ENCODE measurements at regions not wholly inside any gene's neighbourhood (a gene's known extent, or its start where the extent isn't known, plus 50 kb on each side); places are given as distances from the start of the nearest gene placed in this dataset.
A peak's percentile ranks its signal among the peaks of the same experiment; 100 is the strongest.
"Not testable (repeated sequence)": the region's sequence is repeated elsewhere in the genome, so short reads cannot be mapped to it uniquely, and the experiment has no call there.

DNA sequence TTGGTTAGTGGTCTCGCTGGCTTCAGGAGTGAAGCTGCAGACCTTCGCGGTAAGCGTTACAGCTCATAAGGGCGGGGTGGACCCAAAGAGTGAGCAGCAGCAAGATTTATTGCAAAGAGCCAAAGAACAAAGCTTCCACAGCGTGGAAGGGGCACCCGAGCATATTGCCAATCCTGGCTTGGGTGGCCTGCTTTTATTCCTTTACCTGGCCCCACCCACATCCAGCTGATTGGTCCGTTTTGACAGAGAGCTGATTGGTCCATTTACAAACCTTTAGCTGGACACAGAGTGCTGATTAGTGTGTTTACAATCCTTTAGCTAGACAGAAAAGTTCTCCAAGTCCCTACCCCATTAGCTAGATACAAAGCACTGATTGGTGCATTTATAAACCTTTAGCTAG lies 69.0 kb upstream of the TOPAZ1 start:
- DNase-seq, result not testable (repeated sequence)

DNA sequence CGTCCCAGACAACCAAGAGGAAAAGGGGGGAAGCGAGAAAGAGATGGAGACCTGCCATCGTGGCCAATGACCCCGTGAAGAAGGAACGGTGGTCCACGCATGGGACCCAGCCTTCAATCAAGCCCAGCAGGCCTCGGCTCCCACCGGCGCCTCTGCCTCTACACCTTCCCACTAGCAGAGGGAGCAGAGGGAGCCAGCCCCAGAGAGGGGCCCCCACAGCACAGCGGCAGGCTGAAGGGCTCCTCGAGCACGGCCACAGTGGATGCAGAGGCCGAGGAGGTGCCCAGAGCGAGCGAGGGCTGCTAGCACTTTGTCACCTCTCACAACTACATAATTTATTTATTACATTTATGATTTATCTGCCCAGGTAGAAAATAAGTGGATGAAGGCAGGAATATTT lies 68.4 kb upstream of the TOPAZ1 start:
- DNase-seq, result no peak

DNA sequence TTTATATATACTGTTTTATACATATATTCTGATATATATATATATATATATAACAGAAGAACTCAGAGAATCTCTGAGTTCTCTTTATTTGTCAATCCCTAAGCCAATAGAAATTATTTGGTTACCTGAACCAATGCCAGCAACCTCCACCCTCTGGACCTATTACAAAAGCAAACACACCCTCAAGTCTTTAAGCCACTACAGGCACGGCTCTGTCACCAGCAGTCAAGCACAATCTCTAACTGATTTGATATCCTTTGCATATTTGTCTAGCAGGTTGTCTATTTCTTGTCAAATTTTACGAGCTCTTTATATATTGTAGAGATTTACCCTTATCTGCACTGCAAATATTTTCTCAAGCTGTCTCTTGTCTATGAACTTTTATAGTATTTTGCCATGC lies 66.6 kb upstream of the TOPAZ1 start:
- no peak for DNase-seq

DNA sequence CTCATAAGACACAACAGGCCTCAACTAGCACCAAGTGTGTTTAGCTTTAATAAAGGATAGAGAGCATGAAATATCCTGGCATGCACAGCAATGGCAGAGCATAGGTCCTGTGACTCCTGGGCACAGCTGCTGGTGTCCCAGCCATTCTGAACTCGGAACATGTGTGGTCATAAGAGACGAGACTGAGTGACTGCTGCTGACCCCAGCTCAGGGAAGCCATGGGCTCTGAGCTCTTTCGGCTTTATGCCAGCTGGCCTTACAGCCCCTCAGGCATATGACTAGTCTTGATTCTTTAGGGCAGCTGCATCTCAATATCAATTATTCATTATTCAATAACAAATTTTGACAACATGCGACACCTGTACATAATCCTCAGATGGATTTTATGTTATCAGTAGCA lies 62.4 kb upstream of the TOPAZ1 start:
- DNase-seq, result no peak

DNA sequence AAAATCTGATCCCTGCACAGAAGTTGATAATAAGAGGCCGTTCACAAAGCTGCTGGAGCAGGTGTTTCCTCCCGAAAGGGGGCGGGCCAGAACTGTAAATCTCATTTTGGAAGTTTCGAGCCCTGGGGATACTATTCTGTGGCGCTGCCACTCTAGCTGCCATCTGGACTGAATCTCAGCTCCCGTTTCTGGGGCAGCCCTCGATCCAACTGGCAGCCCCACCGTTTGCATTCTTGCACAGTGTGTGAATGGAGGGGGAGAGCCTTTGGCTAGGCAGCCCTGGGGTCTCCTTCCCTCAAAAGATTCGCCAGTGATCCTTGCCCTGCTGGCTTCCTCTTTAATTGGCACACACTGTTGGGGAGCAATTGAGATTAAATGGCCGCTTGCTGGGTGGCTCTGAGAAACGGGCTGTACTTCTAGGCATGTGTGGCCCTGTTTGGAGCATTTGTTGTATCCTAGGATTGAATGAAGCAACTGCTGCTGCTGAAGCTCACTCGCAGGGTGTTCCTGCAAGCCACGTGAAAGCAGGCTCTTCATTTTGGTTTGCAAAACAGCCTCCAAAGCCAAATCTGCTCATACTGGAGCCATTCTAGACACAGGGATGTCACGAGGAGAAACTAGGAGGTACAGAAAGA lies 57.2 kb upstream of the TOPAZ1 start:
- DNase-seq, result peak; percentile 6

DNA sequence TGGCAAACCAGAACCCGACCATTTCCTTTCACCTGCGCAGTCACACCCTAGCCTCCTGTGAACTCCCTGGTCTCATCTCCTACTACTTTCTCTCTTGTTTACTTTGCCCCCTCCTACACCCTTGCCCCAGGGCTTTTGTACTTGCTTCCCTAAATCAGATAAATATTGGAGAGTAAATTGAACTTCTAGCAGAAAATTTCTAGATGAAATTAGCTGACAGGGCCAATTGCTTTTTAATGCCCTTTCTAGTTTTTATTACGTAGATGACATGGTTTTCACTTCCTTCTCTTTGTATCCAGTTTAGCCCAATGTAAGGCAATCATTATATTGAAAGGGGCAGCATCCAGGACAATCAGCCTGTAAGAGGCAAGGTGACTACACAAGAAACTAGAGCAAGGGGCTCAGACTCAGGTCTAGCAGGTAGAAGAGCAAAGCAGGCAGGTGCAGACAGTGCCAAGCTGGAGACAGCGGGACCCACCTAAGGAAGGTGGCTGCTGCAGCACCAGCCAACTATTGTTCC lies 56.2 kb upstream of the TOPAZ1 start:
- DNase-seq, result no peak

DNA sequence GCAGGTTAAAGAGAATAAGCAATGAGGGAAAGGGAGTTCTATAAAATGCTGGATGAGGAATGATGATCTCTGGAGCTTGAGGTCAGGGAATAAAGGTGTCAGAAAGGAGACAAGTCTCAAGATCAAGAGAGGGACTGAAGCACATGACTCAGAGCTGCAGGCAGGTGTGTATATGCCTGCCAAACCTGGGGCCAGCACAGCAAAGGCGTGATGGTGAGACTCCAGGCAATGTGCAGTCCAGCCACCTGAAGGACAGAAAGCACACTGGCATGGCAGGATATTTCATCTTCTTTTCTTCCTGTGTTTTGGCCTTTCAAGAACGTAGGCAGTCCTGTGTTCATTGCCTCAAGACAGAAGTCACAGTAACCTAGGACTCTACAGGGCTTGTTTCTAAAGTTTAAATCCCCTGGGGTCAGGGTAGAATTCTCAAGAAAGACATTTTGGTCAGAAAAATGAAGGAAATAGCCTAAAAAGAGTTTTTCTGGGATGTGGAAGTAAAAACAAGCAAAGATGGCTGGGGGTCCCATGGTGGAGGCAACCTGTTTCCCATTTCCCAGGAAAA lies 55.5 kb upstream of the TOPAZ1 start:
- no peak for DNase-seq

DNA sequence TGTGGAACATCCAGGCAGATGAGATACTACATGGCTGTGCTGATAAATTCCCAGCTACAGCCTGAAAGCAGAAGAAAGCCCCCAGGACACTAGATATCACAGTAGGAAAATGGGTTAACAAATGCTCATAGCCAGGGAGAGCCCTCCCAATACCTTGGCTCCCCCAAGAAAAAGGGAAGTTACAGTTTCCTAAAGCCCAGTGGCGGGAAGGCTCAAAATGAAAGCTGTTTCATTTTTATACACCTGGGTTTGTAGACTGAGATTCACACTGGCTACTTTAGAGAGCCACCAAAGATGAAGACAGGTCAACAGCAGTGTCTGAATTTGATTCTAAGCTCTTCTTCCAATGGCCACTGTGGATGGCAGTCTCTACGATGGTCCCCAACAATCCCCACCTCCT lies 55.0 kb upstream of the TOPAZ1 start:
- no peak for DNase-seq
